SK-N-MC (cell line): ENCODE measurements at regions not wholly inside any gene's neighbourhood (a gene's known extent, or its start where the extent isn't known, plus 50 kb on each side); places are given as distances from the start of the nearest gene placed in this dataset.

ENCODE experiments used
- EZH2 ChIP-seq: fragments of 200-600 bp; sonication (generic); IDR thresholded peaks from one replicate; pipeline ENCODE4 v1.6.1; 2017; ENCODE audit warnings: antibody characterized with exemption
- FOXP2 ChIP-seq: optimal IDR thresholded peaks from 2 replicates; pipeline ENCODE3; 2011; ENCODE audit warnings: mild to moderate bottlenecking, moderate library complexity; ENCODE audit not compliant: insufficient read depth; ENCODE audit errors: extremely low read length, control extremely low read depth
- POLR2AphosphoS5 ChIP-seq: IDR thresholded peaks from 2 replicates; pipeline ENCODE4 v1.6.1; 2012; ENCODE audit warnings: mild to moderate bottlenecking, low read depth, low read length, borderline replicate concordance

DNA sequence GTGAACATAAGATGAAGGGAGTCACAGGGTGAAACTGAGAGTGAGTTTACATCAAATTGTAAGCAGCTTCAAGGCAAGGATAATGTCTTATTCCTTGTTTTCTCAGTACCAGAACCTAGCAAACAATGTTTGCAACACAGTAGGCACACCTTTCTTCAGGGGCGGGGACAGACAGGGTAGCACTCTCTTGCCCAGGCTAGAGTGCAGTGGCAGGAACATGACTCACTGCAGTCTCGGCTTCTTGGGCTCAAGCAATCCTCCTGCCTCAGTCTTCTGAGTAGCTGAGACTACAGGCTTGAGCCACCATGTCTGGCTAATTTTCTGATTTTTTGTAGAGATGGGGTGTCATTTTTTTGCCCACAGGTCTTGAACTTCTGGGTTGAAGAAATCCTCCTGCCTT, 299.8 kb downstream of the CD83 start:
- TF ChIP-seq POLR2AphosphoS5 (no peak), EZH2 (no peak), FOXP2 (no peak)
